Stimulated activated CD4-positive, alpha-beta T cell treated with anti-CD3 and anti-CD28 coated beads, Interleukin-15, amount 100 ng/mL, for 24 hours (primary cell): ENCODE measurements at regions not wholly inside any gene's neighbourhood (a gene's known extent, or its start where the extent isn't known, plus 50 kb on each side); places are given as distances from the start of the nearest gene placed in this dataset.

Experiments used
- DNase-seq: peaks from one replicate; pipeline ENCODE4 v3.0.0-alpha.2; 2020

DNA sequence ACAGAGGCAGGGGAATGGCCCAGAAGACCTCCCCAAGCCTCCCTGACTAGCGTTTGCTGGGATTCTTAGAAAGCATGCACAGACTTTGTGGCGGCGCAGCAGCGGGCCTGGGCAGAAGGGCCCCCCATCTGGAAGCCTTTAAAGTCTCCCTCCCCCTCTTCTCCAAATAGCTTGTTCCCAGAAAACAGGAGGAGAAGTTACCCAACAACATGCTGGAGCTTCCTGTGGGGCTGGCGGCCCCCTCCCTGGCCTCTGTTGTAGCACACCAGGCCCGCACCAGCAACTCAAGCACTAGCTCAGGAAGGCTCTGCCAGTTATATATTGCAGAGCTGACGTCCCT, 334.8 kb downstream of the DYSF start:
- DNase-seq, result no peak

DNA sequence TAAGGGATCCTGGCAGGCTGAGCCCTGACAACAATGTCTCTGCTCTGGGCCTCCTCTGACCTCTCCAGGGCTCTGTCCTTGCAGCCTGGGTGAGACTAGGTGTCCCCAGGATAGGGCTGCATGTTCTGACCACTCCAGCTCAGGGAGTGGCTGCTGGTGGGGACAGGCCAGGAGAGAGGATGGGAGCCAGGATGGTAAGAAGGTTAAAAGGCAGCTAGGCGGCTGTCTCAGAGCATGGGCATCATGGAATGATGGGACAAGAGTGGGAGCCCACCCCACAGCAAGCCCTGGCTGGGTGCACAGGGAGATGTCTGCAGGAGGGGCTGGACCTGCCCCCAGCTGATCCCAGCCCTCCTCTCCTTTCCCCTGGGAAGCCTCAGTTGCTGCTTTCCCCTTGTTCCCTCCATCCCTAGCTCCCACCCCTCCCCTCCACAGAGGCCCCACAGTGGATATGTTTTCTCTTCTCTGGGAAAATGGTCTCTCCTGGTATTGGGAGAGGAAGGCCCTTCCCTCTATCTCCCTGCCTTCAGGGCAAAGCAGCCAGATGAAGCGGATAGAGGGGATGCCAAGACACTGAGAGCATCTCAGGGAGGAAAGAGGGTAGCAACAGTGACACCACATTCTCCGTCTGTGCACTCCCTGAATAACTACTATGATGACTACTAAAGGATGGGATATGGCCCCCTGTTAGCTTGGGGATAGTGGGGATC, 334.3 kb downstream of the DYSF start:
- DNase-seq, result no peak

DNA sequence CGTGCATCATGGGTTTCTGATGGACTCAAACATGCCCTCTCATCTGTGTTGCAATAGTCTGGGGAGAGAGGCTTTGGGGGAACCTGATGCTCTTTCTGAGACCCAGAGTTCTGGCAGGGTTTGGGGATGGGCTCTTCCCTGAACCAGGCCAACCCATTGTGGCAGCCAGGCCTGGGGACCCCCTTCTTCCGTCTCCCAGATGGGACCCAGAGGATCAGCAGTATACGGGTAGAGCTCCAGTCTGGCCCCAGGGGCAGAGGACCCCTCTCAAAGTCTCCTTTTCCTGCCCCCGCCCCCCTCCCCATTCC, 333.7 kb downstream of the DYSF start:
- DNase-seq, result no peak

GRCh38 chr2:71786291-71787107, 333.1 kb downstream of the DYSF start:
- DNase-seq, result no peak

DNA sequence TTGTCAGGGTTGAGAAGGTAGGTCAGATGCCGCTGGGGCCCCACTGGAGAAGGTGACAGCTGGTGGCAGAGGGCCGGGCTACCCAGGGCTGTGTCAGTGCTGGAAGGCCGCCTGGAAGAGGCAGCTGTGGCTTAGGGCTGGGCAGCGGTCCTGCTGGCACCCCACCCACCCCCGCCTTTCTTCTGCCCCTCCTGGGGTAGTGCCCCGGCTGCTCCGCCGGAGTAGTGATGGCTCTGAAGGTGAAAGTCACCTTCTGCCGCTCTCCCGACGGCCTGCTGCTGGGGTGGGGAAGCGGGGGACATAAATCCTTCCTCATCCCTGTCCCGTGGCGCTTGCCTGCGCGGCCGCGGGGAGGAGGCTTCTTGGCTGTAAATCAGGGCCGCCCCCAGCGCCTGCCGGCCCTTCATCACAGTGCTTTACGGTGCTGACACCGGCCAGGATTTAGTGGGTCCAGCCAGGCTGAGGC, 332.2 kb downstream of the DYSF start:
- DNase-seq, result no peak

- DNase-seq, result no peak
Observed at GRCh38 chr2:71784734-71785511, 331.6 kb downstream of the DYSF start.

- DNase-seq, result no peak
Observed at GRCh38 chr2:71783815-71784214, 330.5 kb downstream of the DYSF start.

DNA sequence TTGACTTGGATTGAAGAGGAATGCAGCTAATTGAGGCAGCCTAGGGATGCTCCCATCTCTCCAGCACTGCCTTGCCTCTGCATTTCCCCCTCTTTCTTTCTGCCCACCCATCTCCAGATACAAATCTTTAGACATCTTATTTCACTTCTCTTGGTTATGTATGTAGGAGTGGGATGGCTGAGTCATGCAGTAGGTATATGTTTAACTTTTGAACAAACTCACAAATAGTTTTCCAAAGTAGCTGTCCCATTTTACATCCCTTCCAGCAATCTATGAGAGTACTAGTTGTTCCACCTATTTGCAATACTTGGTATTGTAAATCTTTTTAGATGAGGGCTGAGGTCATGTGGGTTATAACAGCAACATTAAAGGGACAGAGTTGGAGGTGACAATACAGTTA, 329.9 kb downstream of the DYSF start:
- DNase-seq, result no peak

DNA sequence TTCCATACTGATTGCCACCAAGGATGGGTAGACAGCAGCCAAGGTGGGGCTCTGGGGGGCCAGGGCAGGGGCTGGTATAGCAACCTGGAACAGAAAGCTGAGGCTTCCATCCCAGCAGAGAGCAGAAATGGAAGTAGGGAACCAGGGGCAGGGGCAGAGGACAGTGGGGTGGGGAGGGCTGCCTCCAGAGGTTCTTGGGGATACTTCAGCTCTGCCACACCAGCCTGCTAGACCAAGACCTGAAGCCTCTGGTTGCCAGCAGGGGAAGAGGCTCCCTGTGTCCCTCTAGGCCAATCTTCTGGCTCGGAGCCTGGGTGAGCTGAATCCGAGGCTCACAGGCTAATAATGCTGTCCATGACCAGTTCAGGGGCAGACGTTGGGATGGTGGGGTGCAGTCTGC, 329.0 kb downstream of the DYSF start:
- no peak for DNase-seq

GRCh38 chr2:71781695-71782228, 328.4 kb downstream of the DYSF start:
- no peak for DNase-seq

DNA sequence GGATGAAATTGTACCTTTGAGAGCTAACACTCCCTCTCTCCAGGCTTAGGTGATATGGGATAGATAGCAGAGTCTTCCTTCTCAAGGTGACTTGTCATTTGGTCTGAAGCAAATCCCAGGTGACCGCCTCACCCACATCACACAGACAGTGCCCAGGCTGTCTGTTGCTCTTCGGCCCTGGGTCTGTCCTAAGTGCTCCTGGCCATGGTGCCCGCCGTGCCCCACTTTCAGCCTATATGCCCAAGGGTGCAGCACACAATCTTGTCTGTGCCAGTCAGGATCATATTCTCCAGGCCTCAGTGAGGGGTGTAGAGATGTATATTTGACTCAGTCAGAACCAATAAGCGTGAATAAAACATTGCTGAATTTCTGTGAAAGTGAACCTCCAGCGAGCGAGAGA, 326.8 kb downstream of the DYSF start:
- DNase-seq, result no peak

- no peak for DNase-seq
Observed at GRCh38 chr2:71779774-71780105, 326.4 kb downstream of the DYSF start.

- no peak for DNase-seq
Observed at GRCh38 chr2:71778936-71779773, 325.8 kb downstream of the DYSF start.

- no peak for DNase-seq
Observed at GRCh38 chr2:71778514-71778913, 325.2 kb downstream of the DYSF start.

- no peak for DNase-seq
Observed at GRCh38 chr2:71777946-71778345, 324.6 kb downstream of the DYSF start.

DNA sequence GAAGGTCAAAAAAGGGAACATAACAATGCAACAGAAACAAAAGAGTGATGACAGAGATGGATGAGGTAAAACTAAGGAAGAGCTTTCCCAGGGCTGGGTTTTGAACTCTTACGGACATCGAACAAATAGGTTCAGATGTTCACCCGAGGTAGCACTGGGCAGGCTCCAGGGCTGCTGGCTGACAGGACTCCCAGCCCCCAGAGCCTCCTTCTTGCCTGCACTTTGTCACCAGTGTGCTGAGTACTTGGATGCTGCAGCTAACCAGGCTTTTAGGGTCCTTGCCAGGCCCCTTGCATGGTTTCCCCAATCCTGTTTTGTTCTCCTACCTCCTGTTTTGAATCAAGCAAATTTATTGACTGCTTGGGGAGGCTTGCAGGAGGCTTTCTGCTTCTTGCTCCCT, 322.9 kb downstream of the DYSF start:
- DNase-seq, result no peak

DNA sequence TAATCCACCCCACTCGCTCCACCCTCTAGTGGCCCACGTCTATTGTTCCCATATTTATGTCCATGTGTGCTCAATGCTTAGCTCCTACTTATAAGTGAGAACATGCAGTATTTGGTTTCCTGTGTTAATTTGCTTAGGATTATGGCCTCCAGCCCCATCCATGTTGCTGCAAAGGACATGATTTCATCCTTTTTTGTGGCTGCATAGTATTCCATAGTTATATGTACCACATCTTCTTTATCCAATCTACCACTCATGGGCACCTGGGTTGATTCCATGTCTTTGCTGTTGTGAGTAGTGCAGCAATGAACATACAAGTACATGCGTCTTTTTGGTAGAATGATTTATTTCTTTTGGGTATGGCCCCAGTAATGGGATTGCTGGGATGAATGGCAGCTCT, 319.9 kb downstream of the DYSF start:
- DNase-seq, result no peak

DNA sequence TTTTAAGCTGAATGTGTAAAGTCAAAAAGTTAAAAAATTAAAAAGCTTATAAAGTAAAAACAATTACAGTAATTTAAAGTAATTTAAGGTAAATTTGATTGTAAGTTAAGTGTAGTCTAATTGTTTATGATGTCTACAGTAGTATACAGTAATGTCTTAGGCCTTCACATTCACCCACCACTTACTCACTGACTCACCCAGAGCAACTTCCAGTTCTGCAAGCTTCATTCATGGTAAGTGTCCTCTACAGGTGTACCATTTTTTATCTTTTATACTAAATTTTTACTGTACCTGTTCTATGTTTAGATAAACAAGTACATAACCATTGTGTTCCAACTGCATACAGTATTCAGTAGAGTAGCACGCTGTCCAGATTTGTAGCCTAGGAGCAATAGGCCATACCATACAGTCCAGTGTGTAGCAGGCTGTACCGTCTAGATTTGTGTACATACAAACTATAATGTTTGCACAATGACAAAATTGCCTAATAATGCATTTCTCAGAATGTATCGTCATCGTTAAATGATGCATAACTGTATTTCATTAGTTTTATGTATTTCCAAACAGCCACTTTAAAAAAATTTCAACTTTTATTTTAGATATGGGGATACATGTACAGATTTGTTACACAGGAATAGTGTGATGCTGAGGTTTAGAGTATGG, 319.3 kb downstream of the DYSF start:
- no peak for DNase-seq

- no peak for DNase-seq
Observed at GRCh38 chr2:71767663-71768062, 314.3 kb downstream of the DYSF start.

DNA sequence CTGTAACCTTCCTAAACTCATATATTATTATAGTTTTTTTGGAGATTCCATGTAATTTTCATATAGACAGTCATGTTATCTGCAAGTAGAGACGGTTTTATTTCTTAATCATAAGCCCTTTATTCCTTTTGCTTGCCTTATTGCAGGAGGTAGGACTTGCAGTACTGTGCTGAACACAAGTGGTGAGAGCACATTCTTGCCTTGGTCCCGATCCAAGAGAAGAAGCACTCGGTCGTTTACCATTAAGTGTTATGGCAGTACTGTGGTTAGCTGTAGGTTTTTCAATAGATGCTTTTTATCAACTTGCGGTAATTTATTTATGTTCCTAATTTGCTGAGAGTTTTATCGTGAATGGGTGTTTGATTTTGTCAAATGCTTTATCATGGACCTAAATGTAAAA, 305.7 kb downstream of the DYSF start:
- DNase-seq, result no peak

DNA sequence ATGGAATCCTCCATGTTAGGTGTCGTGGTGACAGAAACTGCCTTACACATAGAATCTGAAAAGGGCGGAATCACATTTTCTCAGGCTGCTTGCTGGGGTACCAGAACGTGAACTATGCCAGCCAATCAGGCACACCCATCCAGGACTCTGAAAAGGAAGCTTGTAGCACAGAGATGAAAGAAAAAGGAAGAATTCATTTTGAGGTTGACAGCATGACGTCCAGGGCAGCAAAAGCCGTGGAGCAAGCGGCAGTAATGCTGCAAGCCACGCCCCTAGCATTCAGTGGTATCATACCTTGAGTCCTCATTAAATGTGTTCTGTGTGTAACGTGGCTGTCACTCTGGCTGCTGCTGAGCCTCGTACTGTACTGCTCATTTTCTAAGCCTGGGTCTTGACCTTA, 304.0 kb downstream of the DYSF start:
- DNase-seq, result no peak

DNA sequence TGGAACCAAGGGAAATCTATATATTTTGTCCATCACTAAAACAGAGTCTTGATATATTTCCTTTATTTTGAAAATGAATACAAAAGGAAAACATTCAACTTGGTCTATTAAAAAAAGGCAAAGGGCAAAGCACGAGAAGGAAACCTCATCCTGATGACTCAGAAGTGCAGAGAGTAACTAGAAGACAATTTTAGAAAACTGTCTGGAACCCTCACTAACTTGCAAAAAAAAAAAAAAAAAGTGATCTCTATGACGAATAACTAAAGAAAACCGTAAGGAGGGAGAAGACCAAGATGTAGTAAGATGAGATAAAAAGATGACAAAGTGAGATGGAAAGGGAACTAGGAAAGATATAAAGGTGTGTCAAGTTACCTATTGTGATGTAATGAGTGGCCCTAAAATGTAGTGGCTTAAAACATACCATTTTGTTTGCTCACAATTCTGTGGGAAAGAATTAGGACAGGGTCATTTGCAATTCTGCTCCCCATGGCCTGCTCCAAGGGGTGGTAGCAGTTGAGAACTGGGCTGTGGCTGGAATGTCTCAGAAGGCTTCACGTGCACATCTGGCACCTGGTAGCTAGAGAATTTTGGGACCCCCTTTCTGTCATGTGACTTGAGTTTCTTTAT, 303.0 kb downstream of the DYSF start:
- no peak for DNase-seq
